IPS-NIHi11 (cell line): ENCODE measurements at regions not wholly inside any gene's neighbourhood (a gene's known extent, or its start where the extent isn't known, plus 50 kb on each side); places are given as distances from the start of the nearest gene placed in this dataset.

Experiments
- DNase-seq: peaks from one replicate; pipeline ENCODE4 v3.0.0; 2012; ENCODE audit warnings: mixed read lengths, low spot score

DNA sequence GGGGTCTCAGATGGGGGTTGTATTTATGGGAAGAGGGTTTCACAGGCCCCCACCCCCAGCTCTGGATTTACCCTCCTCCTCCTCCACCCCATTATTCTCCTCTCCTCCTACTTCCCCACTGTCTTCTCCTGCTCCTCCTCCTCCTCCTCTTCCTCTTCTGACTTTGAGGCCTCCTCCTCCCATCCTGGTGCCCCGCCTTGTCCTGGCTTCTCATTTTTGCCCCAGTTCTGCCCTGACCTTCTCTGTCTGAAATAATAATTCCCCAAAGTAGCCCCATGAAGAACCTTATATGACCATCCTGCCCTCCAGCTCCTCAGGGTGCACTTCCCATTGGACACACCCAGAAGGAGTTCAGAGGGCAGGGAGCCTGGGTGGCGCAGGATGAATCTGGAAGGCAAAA, 351.4 kb upstream of the GATB start:
- DNase-seq: no peak

DNA sequence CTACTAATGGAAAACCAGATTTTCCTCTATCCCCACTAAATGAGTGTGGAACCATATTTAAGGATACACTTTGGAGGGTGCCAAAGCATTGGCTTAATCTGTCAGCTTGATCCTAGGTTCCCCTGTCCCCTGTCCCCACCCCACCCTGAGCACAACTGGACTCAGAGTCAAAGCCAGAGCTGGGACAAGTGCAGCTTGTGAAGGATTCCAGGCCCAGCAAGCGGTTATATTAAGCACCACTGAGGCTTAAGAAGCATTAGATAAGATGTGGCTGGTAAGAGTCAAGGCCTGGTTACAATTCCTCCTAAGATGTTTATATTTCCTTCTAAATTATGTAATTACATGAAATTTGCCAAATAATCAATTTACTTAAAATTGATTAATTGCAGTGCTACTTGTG, 350.0 kb upstream of the GATB start:
- DNase-seq: no peak

GRCh38 chr4:152109531-152110509, 349.0 kb upstream of the GATB start:
- DNase-seq: no peak

- DNase-seq: no peak
Observed at GRCh38 chr4:152107736-152108500, 347.1 kb upstream of the GATB start.

DNA sequence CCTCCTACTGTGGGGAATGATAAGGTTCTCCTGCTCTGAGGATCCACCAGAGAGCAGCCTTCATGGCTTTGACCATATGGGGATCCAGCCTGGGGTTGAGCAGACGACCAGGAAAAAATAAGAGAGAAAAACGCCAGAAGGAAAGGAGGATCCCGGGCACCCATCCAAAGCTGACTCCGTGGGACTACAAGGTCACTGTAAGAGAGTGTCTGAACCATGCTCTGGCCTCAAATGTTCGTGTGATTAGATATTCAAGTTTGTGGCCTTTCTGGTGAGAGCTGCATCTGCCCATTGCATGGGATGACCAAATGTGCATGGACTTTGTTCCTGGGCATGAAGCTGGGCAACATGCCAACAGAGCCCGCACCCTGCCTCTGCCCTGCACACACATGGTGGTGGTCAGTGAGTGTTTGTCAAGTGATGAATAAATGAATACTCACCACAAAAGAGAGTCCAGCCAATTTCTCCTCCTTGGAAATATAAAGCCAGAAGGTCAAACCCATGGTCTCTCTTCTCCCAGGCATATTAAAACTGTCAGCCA, 346.0 kb upstream of the GATB start:
- DNase-seq: no peak

DNA sequence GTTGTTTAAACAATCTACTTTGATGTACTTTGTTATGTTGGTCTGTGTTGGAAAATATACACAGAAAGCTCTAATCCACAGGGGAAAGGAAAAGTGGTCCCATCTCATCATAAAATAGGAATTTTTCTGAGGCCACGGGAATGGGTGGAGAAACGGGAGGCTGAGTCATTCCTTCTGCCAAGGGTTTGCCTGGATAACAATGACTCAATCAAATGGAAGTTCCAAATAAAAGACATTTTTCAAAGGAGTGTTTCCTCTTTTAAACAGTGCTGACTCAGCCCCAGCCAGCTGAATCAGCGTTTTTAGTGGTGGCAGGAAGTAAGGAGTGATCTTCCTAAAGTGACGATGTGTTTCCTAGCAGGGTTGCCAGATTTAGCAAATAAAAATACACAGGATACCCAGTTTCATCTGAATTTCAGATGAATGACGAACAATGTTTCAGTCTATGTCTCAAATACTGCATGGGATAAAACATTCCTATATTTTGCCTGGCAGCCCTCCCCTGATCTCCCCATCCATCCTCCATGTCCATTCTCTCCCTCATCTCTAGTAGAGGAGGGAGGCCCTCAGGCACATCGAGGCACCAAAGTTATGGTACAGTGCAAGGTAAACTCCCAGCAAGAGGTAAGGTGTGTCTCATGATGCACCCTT, 345.4 kb upstream of the GATB start:
- DNase-seq: no peak

DNA sequence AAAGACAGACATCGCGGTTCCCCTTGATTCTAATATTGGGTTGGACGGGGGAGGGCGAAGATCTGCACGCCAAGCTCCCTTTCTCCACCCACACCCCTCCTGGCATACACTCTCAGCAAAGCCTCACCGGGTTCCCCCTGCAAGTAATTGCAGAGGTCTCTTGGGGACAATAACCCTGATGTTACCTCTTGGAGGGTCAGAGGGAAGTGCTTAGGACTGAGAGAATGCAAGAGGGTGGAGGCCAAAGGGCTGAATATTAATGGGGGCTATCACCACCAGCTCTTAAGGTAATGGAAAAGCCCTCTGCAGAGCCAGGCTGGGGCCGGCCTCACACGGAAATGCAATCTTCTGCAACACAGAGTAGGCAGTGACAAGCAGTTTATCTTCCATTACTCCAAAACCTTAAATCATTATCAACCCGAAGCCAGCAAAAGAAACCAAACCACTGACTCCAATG, 344.1 kb upstream of the GATB start:
- DNase-seq: no peak

DNA sequence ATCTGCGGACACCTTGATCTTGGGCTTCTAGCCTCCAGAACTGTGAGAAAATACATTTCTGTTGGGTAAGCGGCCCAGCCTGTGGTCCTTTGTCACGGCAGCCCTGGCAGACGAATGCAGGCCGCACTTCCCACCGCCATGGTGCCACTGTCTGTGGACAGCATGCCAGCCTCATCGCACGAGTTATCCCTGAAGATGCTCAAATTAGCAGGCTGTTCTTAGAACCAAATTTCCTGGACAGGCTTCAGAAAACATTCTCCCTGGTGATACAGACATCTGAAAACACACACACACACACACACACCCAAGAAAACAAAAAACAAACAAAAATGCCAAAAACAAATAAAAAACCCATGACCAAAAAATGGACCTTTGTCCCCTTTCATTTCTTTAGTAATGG, 343.5 kb upstream of the GATB start:
- no peak for DNase-seq

- no peak for DNase-seq
Observed at GRCh38 chr4:152103181-152103901, 342.5 kb upstream of the GATB start.

DNA sequence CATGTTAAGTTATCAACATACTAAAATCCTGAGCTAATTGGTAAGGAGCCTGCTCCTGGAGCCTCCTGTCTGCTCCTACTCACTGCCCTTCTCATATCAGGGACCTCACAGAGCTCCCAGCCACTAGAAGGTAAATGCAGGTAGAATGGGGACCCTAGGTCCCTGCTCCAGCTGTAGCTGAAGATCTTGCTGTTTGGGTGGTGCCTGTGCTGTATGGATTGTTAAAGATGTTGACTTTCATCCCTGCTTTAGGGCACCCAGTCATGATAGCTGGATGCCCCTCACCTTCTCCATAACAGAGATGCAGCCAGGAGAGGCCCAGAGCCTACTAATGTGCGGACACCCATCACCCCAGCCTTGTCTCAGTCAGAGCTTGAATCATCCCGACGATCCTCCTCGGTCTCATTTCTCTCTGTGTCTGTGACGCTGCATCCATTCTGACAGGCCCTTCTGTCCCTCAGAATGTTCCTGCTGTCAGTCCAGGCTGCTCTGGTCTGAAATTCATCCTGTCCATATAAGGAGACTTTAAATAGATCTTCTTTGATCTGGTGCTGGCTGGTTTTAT, 341.7 kb upstream of the GATB start:
- DNase-seq: no peak

GRCh38 chr4:152101556-152102435, 341.0 kb upstream of the GATB start:
- DNase-seq: no peak

DNA sequence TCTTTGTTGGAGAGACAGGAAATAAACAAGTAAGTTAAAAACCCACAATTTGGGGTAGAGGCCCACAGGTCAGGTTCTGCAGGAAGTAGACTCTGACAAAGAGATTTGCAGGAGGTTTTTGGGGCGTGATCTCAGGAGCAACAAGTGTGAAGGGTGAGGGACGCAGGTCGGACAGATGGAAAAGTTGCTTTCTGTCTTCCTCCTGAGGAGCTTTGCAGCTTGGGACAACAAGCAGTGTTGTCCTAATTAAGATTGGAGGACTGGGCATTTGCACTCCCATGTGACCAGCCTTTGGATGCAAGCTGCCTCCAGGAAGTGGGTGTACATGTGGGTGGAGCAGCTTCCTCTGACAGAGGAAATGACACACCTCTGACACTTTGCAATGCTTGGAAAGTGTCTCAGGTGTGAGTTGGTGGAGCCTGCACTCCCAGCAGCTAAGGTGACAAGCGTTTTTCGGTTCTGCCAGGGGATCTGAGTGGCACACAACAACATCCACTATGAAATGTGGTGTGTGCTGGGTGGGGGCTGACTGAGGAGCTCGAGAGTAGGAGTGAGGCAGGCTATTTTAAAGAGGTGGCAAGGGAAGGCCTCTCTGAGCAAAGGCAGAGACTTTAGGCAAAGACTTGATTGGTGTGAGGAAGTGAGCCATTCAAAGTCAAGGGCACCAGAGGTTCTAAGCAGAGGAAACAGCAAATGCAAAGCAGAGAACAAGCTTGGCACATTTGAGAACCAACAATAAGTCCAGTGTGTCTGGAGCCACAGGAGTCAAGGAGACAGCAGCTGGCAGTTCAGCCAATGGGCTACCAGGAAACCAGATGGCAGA, 339.8 kb upstream of the GATB start:
- no peak for DNase-seq

DNA sequence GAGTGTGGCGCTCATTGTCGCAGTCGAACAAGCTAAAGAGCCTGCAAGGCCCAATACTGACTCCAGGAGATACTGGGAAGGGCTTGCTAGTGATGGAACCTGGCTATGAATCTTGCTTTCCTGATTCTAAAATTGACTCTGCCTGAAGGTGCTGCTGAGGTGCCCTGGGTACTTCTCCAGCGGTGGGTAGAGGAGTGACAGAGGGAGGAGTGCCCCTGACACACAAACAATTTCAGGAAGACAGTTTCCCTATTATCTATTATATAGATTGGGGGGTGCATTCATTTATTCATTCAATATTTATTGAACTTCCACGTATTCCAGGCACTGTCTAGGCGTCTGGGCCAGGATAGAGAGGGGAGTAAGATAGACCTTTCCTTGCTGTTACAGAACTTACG, 339.2 kb upstream of the GATB start:
- no peak for DNase-seq

DNA sequence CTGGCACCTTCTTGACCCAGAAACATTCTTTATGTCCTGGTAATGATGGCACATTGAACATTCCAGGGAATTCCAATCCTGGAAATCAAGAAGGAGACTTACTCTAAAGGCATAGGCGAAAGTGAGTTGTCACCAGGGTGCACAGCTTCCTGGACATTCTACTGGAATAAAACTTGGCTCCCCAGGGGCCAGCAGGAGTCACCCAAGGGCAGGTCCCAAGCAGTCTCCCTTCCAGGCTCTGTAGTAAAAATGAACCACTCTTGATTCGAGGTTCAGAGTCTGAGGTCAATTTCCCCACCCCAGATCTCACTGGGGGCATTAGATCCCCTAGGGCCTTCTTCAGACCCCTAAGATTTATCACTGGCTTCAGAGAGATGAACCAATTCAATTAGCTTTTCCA, 338.7 kb upstream of the GATB start:
- DNase-seq: no peak

DNA sequence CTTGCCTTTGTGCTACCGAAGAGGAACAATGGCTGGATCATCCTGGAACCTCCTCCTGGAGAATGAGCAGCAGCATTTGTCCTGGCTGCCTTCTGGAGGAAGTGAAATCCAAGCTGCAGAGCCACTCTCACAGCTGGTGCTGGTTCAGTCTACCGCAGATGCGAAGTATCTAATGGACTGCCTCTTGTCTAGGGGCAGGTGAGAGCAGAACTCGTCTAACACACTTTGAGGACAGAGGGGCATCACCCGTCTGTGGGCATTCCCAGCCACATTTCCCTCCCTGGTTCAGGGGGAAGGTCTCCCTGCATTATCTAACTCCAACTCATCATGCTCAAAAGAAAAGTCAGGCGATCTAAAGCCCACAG, 338.2 kb upstream of the GATB start:
- DNase-seq: no peak

GRCh38 chr4:152098365-152099060, 337.7 kb upstream of the GATB start:
- DNase-seq: no peak

DNA sequence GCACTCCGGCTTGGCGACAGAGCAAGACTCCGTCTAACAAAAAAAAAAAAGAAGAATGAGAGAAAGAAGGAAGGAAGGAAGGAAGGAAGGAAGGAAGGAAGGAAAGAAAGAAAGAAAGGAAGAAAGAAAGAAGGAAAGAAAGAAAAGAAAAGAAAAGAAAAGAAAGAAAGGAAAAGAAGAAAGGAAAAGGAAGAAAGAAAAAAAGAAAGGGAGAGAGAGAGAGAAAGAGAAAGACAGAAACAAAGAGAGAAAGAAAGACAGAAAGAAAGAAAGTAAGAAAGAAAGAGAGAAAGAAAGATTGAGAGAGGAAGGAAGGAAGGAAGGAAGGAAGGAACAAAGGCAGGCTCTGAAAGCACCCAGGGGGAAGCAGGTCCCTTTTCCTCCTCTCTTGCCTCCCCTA, 336.6 kb upstream of the GATB start:
- DNase-seq: no peak

DNA sequence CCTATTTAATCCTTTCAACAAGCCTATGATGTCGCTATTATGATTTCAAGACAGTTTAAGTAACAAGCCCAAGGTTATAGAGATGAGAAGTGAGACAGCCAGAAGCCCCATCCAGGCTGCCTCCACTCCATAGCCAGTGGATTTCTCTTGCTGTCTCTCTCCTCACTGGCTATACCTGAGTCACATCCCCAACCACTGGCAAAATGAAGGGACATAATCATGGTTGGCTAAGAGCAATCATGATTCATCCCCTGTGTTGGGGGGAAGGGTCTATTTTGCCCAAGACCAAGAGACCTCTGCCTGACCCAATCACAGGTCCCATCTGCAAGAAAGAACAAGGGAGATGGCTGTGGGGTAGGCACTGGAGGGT, 334.9 kb upstream of the GATB start:
- no peak for DNase-seq
